SU-DHL-6 (cell line): ENCODE measurements at regions not wholly inside any gene's neighbourhood (a gene's known extent, or its start where the extent isn't known, plus 50 kb on each side); places are given as distances from the start of the nearest gene placed in this dataset.

Experiments used
- H2AFZ ChIP-seq: fragments of 200-600 bp; sonication (generic); 2 replicates; pipeline ENCODE4 v1.6.1; 2014; ENCODE audit warnings: low read depth, mild to moderate bottlenecking, moderate library complexity, mixed read lengths, antibody characterized with exemption, low read length; ENCODE audit not compliant: severe bottlenecking
- H3F3A ChIP-seq: fragments of 200-600 bp; shearing (Covaris generic); 2 replicates; pipeline ENCODE4 v1.6.0; 2016; ENCODE audit warnings: antibody characterized with exemption, mild to moderate bottlenecking; ENCODE audit not compliant: insufficient read depth
- H3K27ac ChIP-seq: fragments of 200-600 bp; sonication (generic); 2 replicates; pipeline ENCODE4 v1.5.1; 2016; ENCODE audit warnings: low read depth, mild to moderate bottlenecking, low read length, moderate library complexity, mixed read lengths
- H3K27me3 ChIP-seq: fragments of 200-600 bp; sonication (generic), shearing (Covaris generic); 2 replicates; pipeline ENCODE4 v1.6.0; 2014; ENCODE audit warnings: mild to moderate bottlenecking, low read length
- H3K36me3 ChIP-seq: fragments of 200-600 bp; sonication (generic); 2 replicates; pipeline ENCODE4 v1.6.1; 2014; ENCODE audit warnings: mild to moderate bottlenecking, low read length, mixed read lengths
- H3K4me2 ChIP-seq: fragments of 300-600, 200-600 bp; shearing (Covaris generic), sonication (generic); 2 replicates; pipeline ENCODE4 v1.6.0; 2014; ENCODE audit warnings: low read length, low read depth, mild to moderate bottlenecking; ENCODE audit not compliant: poor library complexity, severe bottlenecking
- H3K4me3 ChIP-seq: fragments of 200-600 bp; sonication (generic); 2 replicates; pipeline ENCODE4 v1.5.1; 2014; ENCODE audit warnings: antibody characterized with exemption, low read length, mild to moderate bottlenecking, mixed read lengths; ENCODE audit not compliant: insufficient read depth, poor library complexity, severe bottlenecking
- H3K79me2 ChIP-seq: fragments of 200-600 bp; sonication (generic); 2 replicates; pipeline ENCODE4 v1.6.1; 2014; ENCODE audit warnings: mild to moderate bottlenecking, low read length, moderate library complexity; ENCODE audit not compliant: insufficient read depth
- H3K9ac ChIP-seq: fragments of 200-600 bp; sonication (generic); 2 replicates; pipeline ENCODE4 v1.7.0; 2014; ENCODE audit warnings: mild to moderate bottlenecking, low read length
- H3K9me2 ChIP-seq: fragments of 200-600 bp; sonication (generic); replicated peaks from 2 replicates; pipeline ENCODE4 v1.6.1; 2014; ENCODE audit warnings: low read length; ENCODE audit not compliant: insufficient read depth
- H3K9me3 ChIP-seq: fragments of 200-600 bp; sonication (generic); 2 replicates; pipeline ENCODE4 v1.6.1; 2014; ENCODE audit warnings: low read length, mixed read lengths; ENCODE audit not compliant: insufficient read depth
- H4K20me1 ChIP-seq: fragments of 200-600 bp; sonication (generic); 2 replicates; pipeline ENCODE4 v1.6.1; 2014; ENCODE audit warnings: low read depth, mild to moderate bottlenecking, antibody characterized with exemption, low read length, moderate library complexity, mixed read lengths
- EZH2phosphoT487 ChIP-seq: fragments of 200-600 bp; sonication (generic), shearing (Covaris generic); conservative IDR thresholded peaks from 2 replicates; pipeline ENCODE4 v1.6.1; 2018; ENCODE audit warnings: mild to moderate bottlenecking, antibody characterized with exemption, low read length, moderate library complexity, mixed read lengths
- TF ChIP-seq, protein P1 (sequence below): fragments of 200-600 bp; sonication (generic); IDR thresholded peaks from one replicate; pipeline ENCODE4 v1.5.1; 2017; ENCODE audit warnings: antibody characterized with exemption, mild to moderate bottlenecking, low read length, moderate library complexity; ENCODE audit not compliant: insufficient read depth, poor library complexity, severe bottlenecking

DNA sequence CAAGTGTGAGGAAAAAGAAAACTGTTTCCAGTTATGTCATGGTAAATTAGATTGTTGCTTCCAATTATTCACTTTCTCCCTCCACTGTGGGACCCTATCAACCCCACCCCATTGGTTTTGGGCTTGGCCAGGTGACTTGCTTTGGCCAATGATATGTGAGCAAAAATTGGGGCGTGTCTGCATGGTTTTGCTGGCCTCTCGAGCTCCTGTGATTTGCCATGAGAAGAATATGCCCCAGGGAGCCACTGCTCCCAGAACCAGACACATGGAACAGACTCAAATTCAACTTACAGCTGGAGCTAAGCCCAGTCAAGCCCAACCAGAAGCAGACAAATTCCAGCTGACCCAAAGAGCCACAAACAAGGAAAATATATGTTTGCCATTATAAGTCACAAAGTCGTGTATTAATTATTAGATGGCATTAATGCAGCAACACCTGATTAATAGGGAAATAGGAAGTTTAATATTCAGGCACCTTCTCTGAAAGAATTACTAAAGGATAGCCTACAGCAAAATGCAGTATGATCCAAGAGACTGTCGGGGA is 248.9 kb downstream of the ANAPC1 start:
- Histone ChIP-seq H3K4me3 (no peak overlapping the region), H3K79me2 (no peaks in the 10 kb centered on the region), H3K36me3 (no peaks in the 10 kb centered on the region), H3K4me2 (no peak overlapping the region), H3K27me3 (no peaks in the 10 kb centered on the region), H3K9me3 (no peaks in the 10 kb centered on the region), H3K27ac (no peak overlapping the region), H4K20me1 (no peaks in the 10 kb centered on the region), H3K9me2 (no peaks in the 10 kb centered on the region), H3F3A (no peaks in the 10 kb centered on the region), H3K9ac (no peak overlapping the region), H2AFZ (no peak overlapping the region)
- TF ChIP-seq EZH2phosphoT487 = no peak
- TF ChIP-seq, protein P1, sequence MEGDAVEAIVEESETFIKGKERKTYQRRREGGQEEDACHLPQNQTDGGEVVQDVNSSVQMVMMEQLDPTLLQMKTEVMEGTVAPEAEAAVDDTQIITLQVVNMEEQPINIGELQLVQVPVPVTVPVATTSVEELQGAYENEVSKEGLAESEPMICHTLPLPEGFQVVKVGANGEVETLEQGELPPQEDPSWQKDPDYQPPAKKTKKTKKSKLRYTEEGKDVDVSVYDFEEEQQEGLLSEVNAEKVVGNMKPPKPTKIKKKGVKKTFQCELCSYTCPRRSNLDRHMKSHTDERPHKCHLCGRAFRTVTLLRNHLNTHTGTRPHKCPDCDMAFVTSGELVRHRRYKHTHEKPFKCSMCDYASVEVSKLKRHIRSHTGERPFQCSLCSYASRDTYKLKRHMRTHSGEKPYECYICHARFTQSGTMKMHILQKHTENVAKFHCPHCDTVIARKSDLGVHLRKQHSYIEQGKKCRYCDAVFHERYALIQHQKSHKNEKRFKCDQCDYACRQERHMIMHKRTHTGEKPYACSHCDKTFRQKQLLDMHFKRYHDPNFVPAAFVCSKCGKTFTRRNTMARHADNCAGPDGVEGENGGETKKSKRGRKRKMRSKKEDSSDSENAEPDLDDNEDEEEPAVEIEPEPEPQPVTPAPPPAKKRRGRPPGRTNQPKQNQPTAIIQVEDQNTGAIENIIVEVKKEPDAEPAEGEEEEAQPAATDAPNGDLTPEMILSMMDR = no peak

DNA sequence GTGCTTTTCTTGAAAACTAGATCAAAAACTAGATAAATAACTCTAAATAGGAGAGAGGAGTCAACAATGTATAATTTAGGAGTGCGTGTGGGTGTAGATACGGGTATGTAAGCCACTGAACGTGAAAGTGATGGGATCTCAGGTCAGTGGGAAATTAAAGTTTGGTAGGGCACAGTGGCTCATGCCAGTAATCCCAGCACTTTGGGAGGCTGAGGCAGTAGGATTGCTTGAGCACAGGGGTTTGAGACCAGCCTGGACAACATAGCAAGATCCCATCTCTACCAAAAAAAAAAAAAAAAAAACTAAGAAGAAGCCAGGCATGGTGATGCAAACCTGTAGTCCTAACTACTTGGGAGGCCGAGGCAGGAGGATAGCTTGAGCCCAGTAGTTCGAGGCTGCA is 247.1 kb downstream of the ANAPC1 start:
- H3K27me3 ChIP-seq = no peaks in the 10 kb centered on the region
- TF ChIP-seq EZH2phosphoT487 = no peak
- TF ChIP-seq, protein P1 = no peak

DNA sequence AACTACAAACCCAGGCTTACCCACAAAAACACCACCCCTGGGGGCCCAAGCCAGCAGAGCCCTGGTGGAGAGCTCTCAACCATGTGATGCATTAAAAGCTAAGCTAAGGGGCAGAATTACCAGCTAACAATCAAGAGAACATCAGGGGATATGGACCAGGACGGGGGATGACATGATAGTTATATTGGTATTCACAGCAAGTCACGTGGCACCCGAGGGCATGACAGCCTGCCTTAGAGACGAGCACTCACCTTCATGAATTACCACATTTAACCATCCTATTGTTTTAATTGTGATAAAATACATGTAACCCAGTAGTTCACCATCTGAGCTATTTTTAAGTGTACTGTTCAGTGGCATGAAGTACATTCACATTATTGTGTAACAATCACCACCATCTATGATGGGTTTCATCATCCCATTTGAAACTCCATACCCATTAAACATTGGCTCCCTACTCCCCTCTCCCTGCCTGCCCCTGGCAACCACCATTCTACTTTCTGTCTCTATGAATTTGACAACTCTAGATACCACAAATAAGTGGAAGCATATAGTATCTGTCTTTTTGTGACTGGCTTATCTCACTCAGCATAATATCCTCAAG is 245.6 kb downstream of the ANAPC1 start:
- Histone ChIP-seq H3K9me3 (no peaks in the 10 kb centered on the region), H4K20me1 (no peaks in the 10 kb centered on the region), H3K4me2 (no peak overlapping the region), H3K4me3 (no peak overlapping the region), H3K9ac (no peak overlapping the region), H3F3A (no peaks in the 10 kb centered on the region), H2AFZ (no peak overlapping the region), H3K9me2 (no peaks in the 10 kb centered on the region), H3K36me3 (no peaks in the 10 kb centered on the region), H3K27me3 (no peaks in the 10 kb centered on the region), H3K27ac (no peak overlapping the region), H3K79me2 (no peaks in the 10 kb centered on the region)
- TF ChIP-seq, protein P1 = no peak
- TF ChIP-seq EZH2phosphoT487 = no peak

More for the DNA sequence above, 247.1 kb downstream of the ANAPC1 start:
- Histone ChIP-seq H2AFZ (no peak overlapping the region), H3K9me3 (no peaks in the 10 kb centered on the region), H3K79me2 (no peaks in the 10 kb centered on the region), H3K9ac (no peak overlapping the region), H3K27ac (no peak overlapping the region), H3F3A (no peaks in the 10 kb centered on the region), H3K4me3 (no peak overlapping the region), H4K20me1 (no peaks in the 10 kb centered on the region), H3K4me2 (no peak overlapping the region), H3K36me3 (no peaks in the 10 kb centered on the region), H3K9me2 (no peaks in the 10 kb centered on the region)
